ENCODE measurements at regions not wholly inside any gene's neighbourhood (a gene's known extent, or its start where the extent isn't known, plus 50 kb on each side); places are given as distances from the start of the nearest gene placed in this dataset.

DNA sequence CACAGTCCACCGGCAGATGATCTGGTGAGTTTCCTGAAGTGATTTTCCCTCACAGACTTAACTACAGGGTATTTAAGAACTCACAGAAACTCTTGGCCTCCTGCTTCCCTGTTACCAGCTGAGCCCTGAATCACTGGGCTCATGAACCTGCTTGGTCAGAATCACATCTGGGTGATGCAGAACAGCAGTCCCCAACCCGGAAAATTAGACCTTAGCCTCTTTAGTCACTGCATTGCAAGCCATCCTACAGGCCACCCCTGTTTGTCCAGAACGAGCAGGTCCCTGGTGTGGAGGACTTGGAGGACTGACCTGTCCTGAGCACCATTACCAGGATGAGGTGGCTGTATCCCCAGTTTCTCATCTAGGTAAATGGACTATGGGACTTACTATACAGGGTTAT is 539.2 kb downstream of the TNS3 start:
- TF ChIP-seq, protein P1, sequence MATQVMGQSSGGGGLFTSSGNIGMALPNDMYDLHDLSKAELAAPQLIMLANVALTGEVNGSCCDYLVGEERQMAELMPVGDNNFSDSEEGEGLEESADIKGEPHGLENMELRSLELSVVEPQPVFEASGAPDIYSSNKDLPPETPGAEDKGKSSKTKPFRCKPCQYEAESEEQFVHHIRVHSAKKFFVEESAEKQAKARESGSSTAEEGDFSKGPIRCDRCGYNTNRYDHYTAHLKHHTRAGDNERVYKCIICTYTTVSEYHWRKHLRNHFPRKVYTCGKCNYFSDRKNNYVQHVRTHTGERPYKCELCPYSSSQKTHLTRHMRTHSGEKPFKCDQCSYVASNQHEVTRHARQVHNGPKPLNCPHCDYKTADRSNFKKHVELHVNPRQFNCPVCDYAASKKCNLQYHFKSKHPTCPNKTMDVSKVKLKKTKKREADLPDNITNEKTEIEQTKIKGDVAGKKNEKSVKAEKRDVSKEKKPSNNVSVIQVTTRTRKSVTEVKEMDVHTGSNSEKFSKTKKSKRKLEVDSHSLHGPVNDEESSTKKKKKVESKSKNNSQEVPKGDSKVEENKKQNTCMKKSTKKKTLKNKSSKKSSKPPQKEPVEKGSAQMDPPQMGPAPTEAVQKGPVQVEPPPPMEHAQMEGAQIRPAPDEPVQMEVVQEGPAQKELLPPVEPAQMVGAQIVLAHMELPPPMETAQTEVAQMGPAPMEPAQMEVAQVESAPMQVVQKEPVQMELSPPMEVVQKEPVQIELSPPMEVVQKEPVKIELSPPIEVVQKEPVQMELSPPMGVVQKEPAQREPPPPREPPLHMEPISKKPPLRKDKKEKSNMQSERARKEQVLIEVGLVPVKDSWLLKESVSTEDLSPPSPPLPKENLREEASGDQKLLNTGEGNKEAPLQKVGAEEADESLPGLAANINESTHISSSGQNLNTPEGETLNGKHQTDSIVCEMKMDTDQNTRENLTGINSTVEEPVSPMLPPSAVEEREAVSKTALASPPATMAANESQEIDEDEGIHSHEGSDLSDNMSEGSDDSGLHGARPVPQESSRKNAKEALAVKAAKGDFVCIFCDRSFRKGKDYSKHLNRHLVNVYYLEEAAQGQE (IDR thresholded peaks at IDR 0.05; ENCODE audit: insufficient read depth in 1 of 2, low read depth in 2 of 2, low read length in 2 of 2), result no peak
- TF ChIP-seq POLR2AphosphoS5 (IDR thresholded peaks at IDR 0.05; ENCODE audit: low read depth, low read length), result no peak
- no peak for TF ChIP-seq SIN3A (IDR thresholded peaks at IDR 0.05; ENCODE audit: borderline replicate concordance, insufficient read depth, low read length)
- no peak for TF ChIP-seq TAF1 (IDR thresholded peaks at IDR 0.05; ENCODE audit: borderline replicate concordance, insufficient read depth, low read length)
- TF ChIP-seq FOXP2 (optimal IDR thresholded peaks at IDR 0.05; ENCODE audit: borderline replicate concordance, extremely low read depth, extremely low read length, insufficient read depth), result no peak
